ENCODE measurements at regions not wholly inside any gene's neighbourhood (a gene's known extent, or its start where the extent isn't known, plus 50 kb on each side); places are given as distances from the start of the nearest gene placed in this dataset.

DNA sequence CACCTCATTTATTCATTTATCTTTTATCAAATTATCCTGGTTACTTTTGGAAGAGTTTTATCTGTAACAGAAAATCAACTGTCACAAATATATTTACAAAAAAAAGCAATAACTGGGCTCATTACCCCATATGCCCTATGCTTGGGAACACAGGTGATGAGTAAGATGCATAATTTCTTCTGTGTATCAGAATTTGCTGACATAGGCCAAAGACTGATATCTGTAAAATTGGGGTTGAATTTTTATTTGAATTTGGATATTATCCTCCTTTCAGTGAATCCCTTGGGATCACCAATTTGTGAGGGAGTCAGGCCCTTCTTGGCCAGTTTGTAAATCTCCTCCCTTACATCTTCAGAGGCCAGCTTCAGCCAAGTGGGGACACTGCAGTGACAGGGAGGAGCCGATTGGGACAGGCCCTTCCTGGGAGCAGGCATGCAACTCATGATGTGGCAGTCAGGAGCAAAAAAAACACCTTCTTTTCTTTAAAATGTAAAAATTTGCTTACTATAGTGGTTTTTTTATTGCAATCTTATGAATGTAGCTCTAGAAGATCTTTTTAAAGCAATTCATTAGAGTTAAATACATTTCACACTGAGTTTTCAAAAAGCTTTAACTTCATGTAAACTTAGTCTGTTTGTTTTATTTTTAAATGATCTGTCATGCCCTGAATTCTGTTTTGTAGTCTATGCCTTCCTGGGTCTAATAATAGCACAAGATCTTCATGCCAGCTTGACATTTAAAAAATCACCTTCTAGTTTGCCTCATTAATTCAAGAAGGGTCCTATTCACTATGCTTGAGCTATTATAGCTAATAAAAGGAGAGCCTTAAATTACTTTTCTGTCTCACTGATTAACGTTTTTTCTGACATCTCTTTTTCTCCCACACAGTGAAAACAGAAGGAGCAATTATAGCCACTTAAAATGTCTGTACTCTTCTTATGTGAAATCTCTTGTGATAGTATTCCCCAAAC, 136.6 kb upstream of the SPRY1 start:
- DNase-seq (ENCODE audit: extremely low read depth, low read depth): no peak

DNA sequence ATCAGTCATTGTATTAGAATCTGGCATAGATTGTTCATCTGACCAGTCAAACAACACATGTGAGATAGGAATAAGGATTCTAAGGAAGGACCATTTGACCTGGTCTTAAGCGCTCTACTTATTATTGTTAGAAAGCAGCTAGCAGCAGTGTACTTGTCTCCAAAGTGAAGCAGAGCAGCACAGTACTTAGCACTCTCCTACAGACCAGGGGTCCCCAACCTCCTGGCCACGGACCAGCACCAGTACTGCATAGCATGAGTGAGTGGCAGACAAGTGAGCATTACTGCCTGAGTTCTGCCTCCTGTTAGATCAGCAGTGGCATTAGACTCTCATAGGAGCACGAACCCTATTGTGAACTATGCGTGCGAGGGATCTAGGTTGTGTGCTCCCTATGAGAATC, 135.9 kb upstream of the SPRY1 start:
- DNase-seq (ENCODE audit: extremely low read depth, low read depth): no peak

- DNase-seq (ENCODE audit: extremely low read depth, low read depth): no peak
Measured at GRCh38 chr4:123262080-123262479, 134.5 kb upstream of the SPRY1 start.

DNA sequence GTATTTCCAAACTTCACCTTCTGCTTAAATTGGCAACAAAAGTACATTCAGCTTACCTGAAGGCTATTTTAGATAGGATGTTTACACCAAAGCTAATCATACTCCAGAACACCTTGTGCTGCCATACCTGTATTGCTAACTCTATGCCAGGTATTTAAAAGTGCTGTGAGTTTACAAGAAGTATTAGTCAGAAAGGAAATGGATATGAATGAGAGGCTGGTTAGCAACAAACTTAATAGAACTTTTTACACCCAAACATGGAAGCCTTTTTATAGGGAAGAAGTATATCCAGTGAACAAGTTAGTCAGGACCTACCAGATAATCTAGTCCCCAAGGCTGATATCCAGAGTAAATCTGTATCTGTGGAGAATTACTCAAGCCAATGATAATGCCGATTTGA, 131.2 kb upstream of the SPRY1 start:
- DNase-seq (ENCODE audit: extremely low read depth, low read depth): no peak

- DNase-seq (ENCODE audit: extremely low read depth, low read depth): no peak
Measured at GRCh38 chr4:123266221-123266620, 130.4 kb upstream of the SPRY1 start.

DNA sequence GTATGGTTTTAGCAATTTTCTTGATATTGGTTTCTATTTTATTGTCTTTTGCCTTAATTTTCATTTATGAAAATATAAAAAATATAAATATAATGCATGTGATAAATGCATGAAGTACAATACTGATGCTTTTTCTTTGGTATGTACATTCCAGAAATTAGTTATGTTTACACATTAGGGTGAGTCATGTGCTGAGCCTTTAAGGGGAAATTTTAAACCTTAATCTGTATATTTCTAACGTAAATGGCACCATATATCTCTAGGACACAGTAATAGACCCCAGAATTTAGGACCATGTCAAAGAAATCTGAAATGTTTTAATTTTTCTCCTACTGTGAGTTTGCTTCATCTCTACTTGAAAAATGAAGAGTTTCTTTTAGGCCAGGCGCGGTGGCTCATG, 117.8 kb upstream of the SPRY1 start:
- no peak for DNase-seq (ENCODE audit: extremely low read depth, low read depth)

GRCh38 chr4:123283371-123283895, 113.2 kb upstream of the SPRY1 start:
- DNase-seq (ENCODE audit: extremely low read depth, low read depth): no peak

DNA sequence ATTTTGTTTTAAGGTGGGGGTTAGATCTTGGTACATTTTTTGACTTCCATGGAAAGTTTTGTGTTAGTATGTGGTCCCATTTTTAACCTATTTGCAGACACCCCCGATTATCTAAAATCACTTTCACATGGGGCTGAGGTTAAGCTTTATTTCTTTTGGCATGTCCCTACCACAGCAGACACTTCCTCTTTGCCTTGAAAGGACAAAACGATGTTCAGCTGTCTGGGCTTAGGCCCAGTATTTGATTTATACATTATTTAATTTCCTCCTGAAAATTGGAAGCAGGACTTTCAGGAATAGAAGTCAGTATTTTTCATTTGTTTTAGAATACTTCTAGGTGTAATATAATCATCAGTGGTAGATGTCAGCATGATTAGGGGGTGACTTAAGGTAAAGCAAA, 112.4 kb upstream of the SPRY1 start:
- DNase-seq (ENCODE audit: extremely low read depth, low read depth): no peak

DNA sequence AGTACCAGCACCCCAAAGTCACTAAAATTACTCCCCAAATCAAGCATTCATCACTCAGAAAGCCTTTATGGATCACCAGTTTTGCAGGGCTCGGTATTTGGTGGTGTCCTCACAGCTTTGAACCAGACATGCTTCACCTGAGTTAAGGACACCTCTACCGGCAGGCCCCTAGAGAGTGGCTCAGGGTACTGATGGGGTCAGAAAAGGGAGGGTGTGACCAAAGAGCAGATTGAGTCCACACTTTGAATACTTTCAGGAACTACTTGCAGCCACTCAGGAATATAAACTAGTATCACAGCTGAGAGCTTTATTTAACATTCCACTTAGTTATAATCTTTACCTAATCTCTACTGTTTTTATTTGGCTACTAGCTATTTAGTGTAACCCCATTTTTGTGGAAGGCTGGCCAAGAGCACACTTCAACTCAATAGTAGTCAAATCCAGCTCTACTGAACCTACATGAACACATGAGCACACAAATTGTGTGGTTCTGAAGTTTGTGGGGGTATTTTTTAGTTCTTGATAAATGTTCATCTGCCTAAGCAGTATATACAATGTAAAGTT, 109.6 kb upstream of the SPRY1 start:
- no peak for DNase-seq (ENCODE audit: extremely low read depth, low read depth)

DNA sequence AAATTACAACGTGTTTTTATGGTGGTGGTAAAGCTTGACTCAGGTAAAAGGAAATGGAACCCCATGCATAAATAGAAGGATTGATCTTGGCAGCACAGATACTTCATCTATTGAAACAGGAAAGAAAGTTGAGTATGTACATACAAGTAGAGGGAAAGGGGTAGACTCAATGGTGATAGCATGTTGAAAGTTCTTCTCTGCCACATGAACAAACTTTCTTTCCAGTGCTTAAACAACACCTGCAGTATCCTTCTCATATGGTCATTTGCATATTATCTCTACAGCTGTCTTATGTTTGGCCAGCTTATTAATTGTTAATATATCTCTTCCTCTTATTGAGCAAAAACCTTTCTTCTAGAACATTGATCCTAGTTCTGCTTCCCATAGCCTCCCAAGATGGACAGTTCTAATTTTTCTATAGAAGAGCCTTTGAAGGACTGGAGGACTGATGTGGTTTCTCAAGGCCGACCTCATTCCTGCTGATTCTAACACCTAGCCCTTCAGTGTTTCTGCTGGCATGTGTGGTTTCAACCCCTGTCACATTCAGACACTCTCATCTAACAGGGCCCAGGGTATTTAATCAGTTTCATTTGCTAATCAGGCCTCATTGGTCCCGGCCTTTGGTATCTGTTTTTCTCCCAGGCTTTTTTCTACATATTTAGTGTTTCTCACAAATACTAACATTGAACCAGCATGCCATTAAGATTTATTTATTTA, 108.1 kb upstream of the SPRY1 start:
- DNase-seq (ENCODE audit: extremely low read depth, low read depth): no peak

- DNase-seq (ENCODE audit: extremely low read depth, low read depth): no peak
Measured at GRCh38 chr4:123291329-123291728, 105.3 kb upstream of the SPRY1 start.

DNA sequence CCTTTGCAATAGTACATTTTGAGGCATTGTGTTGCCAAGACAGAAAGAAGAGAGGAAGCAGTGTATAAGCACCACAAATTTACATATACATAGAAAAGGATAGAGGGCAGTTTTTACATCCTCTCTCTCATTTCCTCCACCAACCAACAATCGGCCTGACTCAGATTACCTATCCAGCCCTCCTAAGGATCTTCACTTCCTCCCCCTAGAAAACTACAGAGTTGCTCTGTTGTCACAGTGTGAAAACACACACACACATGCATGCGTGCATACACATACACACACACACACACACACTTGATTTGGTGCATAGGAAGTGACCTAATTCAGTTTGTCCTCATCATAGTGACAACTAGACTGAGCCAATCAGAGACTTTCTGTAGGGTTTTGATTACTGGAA, 98.8 kb upstream of the SPRY1 start:
- DNase-seq (ENCODE audit: extremely low read depth, low read depth): no peak

- DNase-seq (ENCODE audit: extremely low read depth, low read depth): no peak
Measured at GRCh38 chr4:123298261-123298660, 98.3 kb upstream of the SPRY1 start.

GRCh38 chr4:123298801-123299200, 97.8 kb upstream of the SPRY1 start:
- no peak for DNase-seq (ENCODE audit: extremely low read depth, low read depth)

GRCh38 chr4:123299212-123299691, 97.3 kb upstream of the SPRY1 start:
- DNase-seq (ENCODE audit: extremely low read depth, low read depth): no peak

GRCh38 chr4:123300222-123301039, 96.2 kb upstream of the SPRY1 start:
- DNase-seq (ENCODE audit: extremely low read depth, low read depth): no peak

DNA sequence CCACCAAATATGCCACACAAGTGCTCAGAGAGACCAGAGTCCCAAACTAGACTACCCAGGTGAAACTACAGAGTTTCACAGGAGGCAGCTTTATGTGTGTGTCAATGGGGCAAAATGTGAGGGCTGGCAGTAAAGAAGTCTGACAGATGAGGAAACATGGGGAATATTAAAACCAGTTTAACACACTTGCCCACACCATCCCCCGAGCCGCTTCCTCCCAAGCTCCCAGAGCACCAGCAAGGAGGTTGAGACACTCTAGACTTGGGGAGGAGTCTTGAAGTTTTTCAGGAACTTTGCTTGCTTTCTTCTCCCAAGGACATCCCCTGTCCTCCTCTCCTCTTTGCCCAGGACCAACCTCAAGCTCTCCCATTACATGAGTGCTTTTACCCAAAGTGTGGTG, 94.7 kb upstream of the SPRY1 start:
- no peak for DNase-seq (ENCODE audit: extremely low read depth, low read depth)

DNA sequence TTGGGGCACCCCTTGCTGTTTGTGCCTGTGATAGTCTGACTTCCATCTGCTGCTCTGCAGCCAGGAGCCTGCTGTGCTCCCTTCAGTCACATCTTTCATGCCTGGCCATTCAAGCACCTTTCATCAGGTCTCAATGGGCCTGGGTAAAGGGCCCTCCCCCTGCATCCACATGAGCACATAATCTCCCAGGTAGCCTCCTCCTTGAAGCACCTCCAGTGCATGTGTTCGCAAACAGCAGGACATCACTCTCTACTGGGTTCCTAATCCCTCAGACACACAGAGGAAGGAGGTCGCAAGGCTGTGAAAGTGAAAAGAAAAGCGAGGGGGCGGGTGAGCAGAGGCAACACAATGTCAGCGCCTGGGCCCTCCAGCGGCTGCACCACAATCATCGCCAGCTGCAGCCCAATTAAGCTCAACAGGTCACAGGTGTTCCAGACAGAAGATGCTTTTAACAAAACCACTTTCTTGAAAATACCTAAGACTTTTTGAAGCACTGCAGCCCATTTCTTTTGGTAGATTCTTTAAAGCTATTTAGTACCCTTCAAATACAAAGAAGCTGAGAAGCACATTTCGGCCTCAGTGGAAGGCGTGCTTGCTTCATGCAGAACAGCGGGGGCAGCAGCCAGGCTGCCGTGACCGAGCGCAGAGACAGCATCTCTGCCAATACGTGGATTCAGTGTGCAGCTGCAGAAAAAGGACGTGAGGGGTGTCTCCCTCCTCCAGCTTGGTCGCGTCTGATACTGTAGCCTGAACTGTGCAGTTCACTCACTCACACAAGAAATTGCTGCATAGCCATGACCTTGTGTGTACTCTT, 92.2 kb upstream of the SPRY1 start:
- no peak for DNase-seq (ENCODE audit: extremely low read depth, low read depth)

DNA sequence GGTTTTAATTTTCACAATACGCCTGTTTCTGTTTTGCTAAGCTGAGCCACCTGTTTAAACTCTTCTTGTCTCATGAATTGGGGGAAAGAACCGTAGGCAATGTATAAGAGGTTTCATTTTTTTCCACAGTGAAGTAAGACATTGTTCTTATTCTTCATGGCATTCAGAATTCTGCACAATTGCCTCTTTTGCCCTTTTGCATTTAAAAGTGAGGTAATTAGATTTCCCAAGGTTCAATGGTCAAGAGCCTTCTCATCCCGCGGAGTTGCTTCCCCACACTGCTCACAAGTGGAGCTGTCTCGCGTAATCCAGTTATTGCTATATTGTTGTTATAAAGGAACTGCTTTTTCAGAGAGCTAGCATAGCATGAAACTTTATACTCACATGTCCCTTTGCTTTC, 90.9 kb upstream of the SPRY1 start:
- DNase-seq (ENCODE audit: extremely low read depth, low read depth): no peak

DNA sequence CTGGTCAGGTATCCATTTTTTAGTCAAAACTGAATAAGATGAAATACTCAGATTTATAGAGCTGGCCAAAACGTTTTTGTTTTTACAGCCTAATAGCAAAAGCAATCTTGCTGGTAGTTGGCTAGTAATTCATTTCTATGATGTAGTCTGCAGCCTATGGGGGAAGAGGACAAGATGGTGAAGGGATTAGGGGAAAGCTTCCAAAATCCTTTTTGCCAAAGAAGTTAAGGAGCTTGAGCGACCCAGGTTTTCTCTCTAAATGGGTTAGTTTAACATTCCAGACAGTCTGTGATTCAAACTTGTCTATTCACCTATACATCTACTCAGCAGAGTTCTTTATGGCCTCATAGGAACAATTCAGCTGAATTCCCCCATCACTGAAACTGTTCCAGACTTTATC, 89.8 kb upstream of the SPRY1 start:
- DNase-seq (ENCODE audit: extremely low read depth, low read depth): no peak
